OCI-LY7 (cell line): ENCODE measurements at regions not wholly inside any gene's neighbourhood (a gene's known extent, or its start where the extent isn't known, plus 50 kb on each side); places are given as distances from the start of the nearest gene placed in this dataset.
A peak's percentile ranks its signal among the peaks of the same experiment; 100 is the strongest.

Experiments used
- BruUV-seq: library from RNA; stranded (reverse); fragments of 400-500 nt; replicated peaks from 2 replicates; lab custom pipeline; 2021; lab: Mats Ljungman, UMichigan
- CTCF ChIA-PET: fragments of 300-600 bp; sonication (Branson Sonifier 250); formaldehyde crosslinking; loops from one replicate; lab custom pipeline; 2022; ENCODE audit warnings: antibody characterized with exemption; ENCODE audit not compliant: unreplicated experiment; lab: Charles Lee
- POLR2A ChIA-PET: fragments of 300-600 bp; sonication (Branson Sonifier 250); formaldehyde crosslinking; loops from one replicate; lab custom pipeline; 2022; ENCODE audit warnings: antibody characterized with exemption; lab: Charles Lee
- DNase-seq: peaks from one replicate; pipeline ENCODE4 v3.0.0-alpha.2; 2015; ENCODE audit warnings: low spot score
- H2AFZ ChIP-seq: fragments of 200-600 bp; sonication (generic), shearing (Covaris generic); 2 replicates; pipeline ENCODE4 v1.6.1; 2014; ENCODE audit warnings: mild to moderate bottlenecking, antibody characterized with exemption, low read length, moderate library complexity
- H3K27ac ChIP-seq: fragments of 200-600 bp; sonication (generic); 2 replicates; pipeline ENCODE4 v1.5.1; 2014; ENCODE audit warnings: mixed run types, low read depth, mild to moderate bottlenecking, moderate library complexity, low read length, inconsistent platforms; ENCODE audit not compliant: poor library complexity, severe bottlenecking
- H3K36me3 ChIP-seq: fragments of 200-600 bp; sonication (generic); 2 replicates; pipeline ENCODE4 v1.6.1; 2014; ENCODE audit warnings: mild to moderate bottlenecking, antibody characterized with exemption, low read length, moderate library complexity, mixed read lengths; ENCODE audit not compliant: insufficient read depth
- H3K4me1 ChIP-seq: fragments of 200-600 bp; sonication (generic); 2 replicates; pipeline ENCODE4 v1.5.1; 2014; ENCODE audit warnings: mild to moderate bottlenecking, low read length; ENCODE audit not compliant: insufficient read depth, poor library complexity, severe bottlenecking
- H3K4me2 ChIP-seq: fragments of 200-600 bp; sonication (generic); 2 replicates; pipeline ENCODE4 v1.6.1; 2014; ENCODE audit warnings: mild to moderate bottlenecking, low read length
- H3K4me3 ChIP-seq: fragments of 200-600 bp; sonication (generic); 2 replicates; pipeline ENCODE4 v1.5.1; 2014; ENCODE audit warnings: mild to moderate bottlenecking, low read depth, low read length; ENCODE audit not compliant: poor library complexity, severe bottlenecking
- H3K79me2 ChIP-seq: fragments of 200-600 bp; sonication (generic); 2 replicates; pipeline ENCODE4 v1.6.1; 2016; ENCODE audit warnings: low read depth, mild to moderate bottlenecking, low read length, moderate library complexity, mixed read lengths; ENCODE audit not compliant: insufficient read depth
- H3K9me2 ChIP-seq: fragments of 200-600 bp; sonication (generic); 2 replicates; pipeline ENCODE4 v1.6.1; 2016; ENCODE audit warnings: mild to moderate bottlenecking, low read length, mixed read lengths; ENCODE audit not compliant: insufficient read depth
- H3K9me3 ChIP-seq: fragments of 200-600 bp; sonication (generic); 2 replicates; pipeline ENCODE4 v1.6.1; 2014; ENCODE audit warnings: mild to moderate bottlenecking, mixed run types, low read length, mixed read lengths
- H4K20me1 ChIP-seq: fragments of 200-600 bp; sonication (generic); 2 replicates; pipeline ENCODE4 v1.6.1; 2014; ENCODE audit warnings: mild to moderate bottlenecking, antibody characterized with exemption, low read length, moderate library complexity, mixed read lengths; ENCODE audit not compliant: insufficient read depth
- CTCF ChIP-seq: fragments of 200-600 bp; sonication (generic); conservative IDR thresholded peaks from 2 replicates; pipeline ENCODE4 v1.5.1; 2014; ENCODE audit warnings: mild to moderate bottlenecking, antibody characterized with exemption, low read length, moderate library complexity, mixed read lengths
- EZH2phosphoT487 ChIP-seq: fragments of 200-600 bp; sonication (generic); IDR thresholded peaks from 2 replicates; pipeline ENCODE4 v1.6.1; 2018; ENCODE audit warnings: low read depth, borderline replicate concordance, mild to moderate bottlenecking, mixed run types, antibody characterized with exemption, low read length, moderate library complexity, mixed read lengths
- intact Hi-C: fragments of 100-400 bp; cut with micrococcal nuclease; formaldehyde crosslinking; loops from one replicate; pipeline ENCODE4 v1.10.0; 2022; ENCODE audit not compliant: unreplicated experiment

GRCh38 chr7:52017802-52018679 is 701.4 kb upstream of the COBL start:
- intact Hi-C loops = no loop called here
- no peaks in the 10 kb centered on the region for H4K20me1 ChIP-seq
- POLR2A ChIA-PET = no interaction called here
- no peak overlapping the region for H3K27ac ChIP-seq
- H3K9me2 ChIP-seq = no peaks in the 10 kb centered on the region
- peak overlapping the region; percentile 33; the same call in 1 of the 2 replicates for H3K4me2 ChIP-seq
- peak; percentile 29 for DNase-seq
- no TSS peak for BruUV-seq
- H2AFZ ChIP-seq = no peak overlapping the region
- no peaks in the 10 kb centered on the region for H3K9me3 ChIP-seq
- H3K79me2 ChIP-seq = no peaks in the 10 kb centered on the region
- TF ChIP-seq EZH2phosphoT487 (no peak), CTCF (peak; percentile 80)
- H3K4me3 ChIP-seq = no peak overlapping the region
- CTCF ChIA-PET = no interaction called here
- H3K36me3 ChIP-seq = no peaks in the 10 kb centered on the region
- H3K4me1 ChIP-seq = no peaks in the 10 kb centered on the region

GRCh38 chr7:52009181-52009580 is 692.6 kb upstream of the COBL start:
- Histone ChIP-seq H3K36me3 (no peaks in the 10 kb centered on the region), H4K20me1 (no peaks in the 10 kb centered on the region), H3K4me1 (no peaks in the 10 kb centered on the region), H3K79me2 (no peaks in the 10 kb centered on the region), H3K4me2 (no peak overlapping the region), H3K4me3 (no peak overlapping the region), H3K27ac (no peak overlapping the region), H3K9me3 (no peaks in the 10 kb centered on the region), H2AFZ (no peak overlapping the region), H3K9me2 (no peaks in the 10 kb centered on the region)
- ChIA-PET CTCF (no interaction called here), POLR2A (no interaction called here)
- no TSS peak for BruUV-seq
- TF ChIP-seq CTCF (no peak), EZH2phosphoT487 (no peak)
- intact Hi-C loops = no loop called here
- DNase-seq = no peak

GRCh38 chr7:52006674-52007073 is 690.1 kb upstream of the COBL start:
- no peak for TF ChIP-seq CTCF
- TF ChIP-seq EZH2phosphoT487 = no peak
- H4K20me1 ChIP-seq = no peaks in the 10 kb centered on the region
- H3K9me2 ChIP-seq = no peaks in the 10 kb centered on the region
- no peaks in the 10 kb centered on the region for H3K9me3 ChIP-seq
- no peak overlapping the region for H2AFZ ChIP-seq
- POLR2A ChIA-PET = no interaction called here
- no peaks in the 10 kb centered on the region for H3K4me1 ChIP-seq
- H3K4me2 ChIP-seq = no peak overlapping the region
- DNase-seq = no peak
- H3K4me3 ChIP-seq = no peak overlapping the region
- H3K36me3 ChIP-seq = no peaks in the 10 kb centered on the region
- CTCF ChIA-PET = no interaction called here
- H3K27ac ChIP-seq = no peak overlapping the region
- no TSS peak for BruUV-seq
- H3K79me2 ChIP-seq = no peaks in the 10 kb centered on the region
- intact Hi-C loops = no loop called here
